GM10248 (cell line): ENCODE measurements at regions not wholly inside any gene's neighbourhood (a gene's known extent, or its start where the extent isn't known, plus 50 kb on each side); places are given as distances from the start of the nearest gene placed in this dataset.

Experiments used
- CTCF ChIA-PET: fragments of 300-600 bp; sonication (Branson Sonifier 250); formaldehyde crosslinking; extraction: SDS; loops from one replicate; lab custom pipeline; 2021; ENCODE audit warnings: antibody characterized with exemption; lab: Yijun Ruan, JAX
- POLR2A ChIA-PET: fragments of 350-650 bp; sonication (Branson Sonifier 250); formaldehyde crosslinking; extraction: SDS; loops from one replicate; lab custom pipeline; 2020; ENCODE audit warnings: antibody characterized with exemption; lab: Yijun Ruan, JAX
- DNase-seq: peaks from one replicate; pipeline ENCODE4 v3.0.0; 2012; ENCODE audit errors: extremely low spot score
- CTCF ChIP-seq: IDR thresholded peaks from 2 replicates; pipeline ENCODE4 v1.5.1; 2012; ENCODE audit warnings: mild to moderate bottlenecking, low read depth; ENCODE audit errors: extremely low read depth, missing control alignments, control extremely low read depth

- no peak for TF ChIP-seq CTCF
- ChIA-PET POLR2A (no interaction called here), CTCF (interaction anchor here (1.1 to 1.6 kb wide), 3 partner anchors 11 to 60 kb away, joined by 3 read pairs; no protein-coding TSS in a partner anchor)
- no peak for DNase-seq
These were observed 68.3 kb downstream of the ALG10B start for GRCh38 chr12:38384816-38385378.

- no peak for DNase-seq
- POLR2A ChIA-PET, result no interaction called here
- TF ChIP-seq CTCF, result no peak
- CTCF ChIA-PET, result interaction anchor here (1.6 kb wide), 2 partner anchors 11 to 59 kb away, joined by 3 read pairs; no protein-coding TSS in a partner anchor
These were observed 68.9 kb downstream of the ALG10B start for GRCh38 chr12:38385486-38385885.

GRCh38 chr12:38386205-38386985 is 69.8 kb downstream of the ALG10B start:
- ChIA-PET CTCF (interaction anchor here (1.6 kb wide), 1 partner anchor 10 kb away, joined by 3 read pairs; no protein-coding TSS in a partner anchor), POLR2A (no interaction called here)
- TF ChIP-seq CTCF, result no peak
- no peak for DNase-seq

- DNase-seq, result no peak
- ChIA-PET POLR2A (no interaction called here), CTCF (no interaction called here)
- TF ChIP-seq CTCF, result no peak
These were observed 73.0 kb downstream of the ALG10B start for GRCh38 chr12:38389614-38390013.

- TF ChIP-seq CTCF, result no peak
- ChIA-PET POLR2A (no interaction called here), CTCF (no interaction called here)
- no peak for DNase-seq
These were observed 74.4 kb downstream of the ALG10B start for GRCh38 chr12:38391007-38391406.

GRCh38 chr12:38392554-38393144 is 76.1 kb downstream of the ALG10B start:
- POLR2A ChIA-PET, result no interaction called here
- TF ChIP-seq CTCF, result no peak
- CTCF ChIA-PET, result no interaction called here
- DNase-seq, result no peak
